Neural cell (in vitro differentiated cells): ENCODE measurements at regions not wholly inside any gene's neighbourhood (a gene's known extent, or its start where the extent isn't known, plus 50 kb on each side); places are given as distances from the start of the nearest gene placed in this dataset.

ENCODE experiments used
- H2AFZ ChIP-seq: fragments of 200-600, 300-800 bp; sonication (generic), shearing (Covaris generic); 2 replicates; pipeline ENCODE4 v1.6.0; 2014; ENCODE audit warnings: low read depth, mild to moderate bottlenecking, antibody characterized with exemption, low read length, moderate library complexity
- H3F3A ChIP-seq: fragments of 200-600 bp; shearing (Covaris generic); 2 replicates; pipeline ENCODE4 v1.6.1; 2016; ENCODE audit warnings: mild to moderate bottlenecking, moderate library complexity, mixed read lengths, antibody characterized with exemption, low read length; ENCODE audit not compliant: insufficient read depth, poor library complexity, severe bottlenecking
- H3K27ac ChIP-seq: fragments of 200-600, 300-800 bp; sonication (generic), shearing (Covaris generic); 2 replicates; pipeline ENCODE4 v1.5.1; 2014; ENCODE audit warnings: mild to moderate bottlenecking, low read length, moderate library complexity
- H3K27me3 ChIP-seq: fragments of 300-800, 200-600 bp; sonication (generic), shearing (Covaris generic); 2 replicates; pipeline ENCODE4 v1.6.0; 2014; ENCODE audit warnings: mild to moderate bottlenecking, low read depth, low read length, moderate library complexity; ENCODE audit not compliant: insufficient read depth
- H3K36me3 ChIP-seq: fragments of 300-800, 200-600 bp; sonication (generic), shearing (Covaris generic); 2 replicates; pipeline ENCODE4 v1.5.1; 2014; ENCODE audit warnings: mild to moderate bottlenecking, antibody characterized with exemption, low read length, moderate library complexity; ENCODE audit not compliant: insufficient read depth
- H3K4me2 ChIP-seq: fragments of 300-800, 200-600 bp; sonication (generic), shearing (Covaris generic); 2 replicates; pipeline ENCODE4 v1.6.0; 2014; ENCODE audit warnings: mild to moderate bottlenecking, low read length
- H3K4me3 ChIP-seq: fragments of 300-800, 200-600 bp; sonication (generic), shearing (Covaris generic); 2 replicates; pipeline ENCODE4 v1.5.1; 2014; ENCODE audit warnings: mild to moderate bottlenecking, low read length, moderate library complexity
- H3K79me2 ChIP-seq: fragments of 200-600 bp; shearing (Covaris generic); replicated peaks from 2 replicates; pipeline ENCODE4 v1.6.0; 2014; ENCODE audit warnings: mild to moderate bottlenecking, low read length, moderate library complexity; ENCODE audit not compliant: insufficient read depth
- H3K9ac ChIP-seq: fragments of 300-800, 200-600 bp; sonication (generic), shearing (Covaris generic); 2 replicates; pipeline ENCODE4 v1.6.1; 2016; ENCODE audit warnings: mild to moderate bottlenecking, low read length, mixed read lengths
- H3K9me2 ChIP-seq: fragments of 200-600 bp; shearing (Covaris generic); 2 replicates; pipeline ENCODE4 v1.6.1; 2016; ENCODE audit warnings: mild to moderate bottlenecking, low read length, mixed read lengths; ENCODE audit not compliant: insufficient read depth
- H3K9me3 ChIP-seq: fragments of 200-600, 300-800 bp; sonication (generic), shearing (Covaris generic); 2 replicates; pipeline ENCODE4 v1.6.1; 2016; ENCODE audit warnings: mild to moderate bottlenecking, mixed run types, low read length, moderate library complexity, mixed read lengths
- H4K20me1 ChIP-seq: fragments of 200-600 bp; shearing (Covaris generic); 2 replicates; pipeline ENCODE4 v1.6.1; 2016; ENCODE audit warnings: mild to moderate bottlenecking, mixed run types; ENCODE audit not compliant: insufficient read depth
- EP300 ChIP-seq: fragments of 450-650 bp; conservative IDR thresholded peaks from 2 replicates; pipeline ENCODE4 v1.6.1; 2014; ENCODE audit warnings: antibody characterized with exemption, mild to moderate bottlenecking, moderate library complexity; ENCODE audit not compliant: poor library complexity, severe bottlenecking
- EZH2 ChIP-seq: fragments of 200-600, 300-800 bp; shearing (Covaris generic), sonication (generic); IDR thresholded peaks from 2 replicates; pipeline ENCODE4 v1.6.1; 2014; ENCODE audit warnings: antibody characterized with exemption, low read length, borderline replicate concordance, mild to moderate bottlenecking; ENCODE audit not compliant: insufficient read depth, poor library complexity, severe bottlenecking
- MXI1 ChIP-seq: fragments of 450-650 bp; conservative IDR thresholded peaks from 2 replicates; pipeline ENCODE4 v1.6.1; 2014; ENCODE audit warnings: antibody characterized with exemption, mild to moderate bottlenecking; ENCODE audit not compliant: poor library complexity, severe bottlenecking
- POLR2AphosphoS5 ChIP-seq: IDR thresholded peaks from 2 replicates; pipeline ENCODE4 v1.6.1; 2012
- RAD21 ChIP-seq: fragments of 450-650 bp; conservative IDR thresholded peaks from 2 replicates; pipeline ENCODE4 v1.6.1; 2014; ENCODE audit warnings: antibody characterized with exemption, mild to moderate bottlenecking, moderate library complexity
- SMC3 ChIP-seq: fragments of 450-650 bp; conservative IDR thresholded peaks from 2 replicates; pipeline ENCODE4 v1.6.1; 2014; ENCODE audit warnings: antibody characterized with exemption, mild to moderate bottlenecking, moderate library complexity; ENCODE audit not compliant: poor library complexity
- TAF1 ChIP-seq: IDR thresholded peaks from 2 replicates; pipeline ENCODE4 v1.6.1; 2012; ENCODE audit warnings: low read depth
- TF ChIP-seq, protein P1 (sequence below): fragments of 450-650 bp; IDR thresholded peaks from 2 replicates; pipeline ENCODE4 v1.5.1; 2014; ENCODE audit warnings: antibody characterized with exemption, mild to moderate bottlenecking, moderate library complexity; ENCODE audit not compliant: poor library complexity, severe bottlenecking
- TF ChIP-seq, protein P2 (sequence below): IDR thresholded peaks from 2 replicates; pipeline ENCODE4 v1.6.1; 2012; ENCODE audit warnings: borderline replicate concordance

DNA sequence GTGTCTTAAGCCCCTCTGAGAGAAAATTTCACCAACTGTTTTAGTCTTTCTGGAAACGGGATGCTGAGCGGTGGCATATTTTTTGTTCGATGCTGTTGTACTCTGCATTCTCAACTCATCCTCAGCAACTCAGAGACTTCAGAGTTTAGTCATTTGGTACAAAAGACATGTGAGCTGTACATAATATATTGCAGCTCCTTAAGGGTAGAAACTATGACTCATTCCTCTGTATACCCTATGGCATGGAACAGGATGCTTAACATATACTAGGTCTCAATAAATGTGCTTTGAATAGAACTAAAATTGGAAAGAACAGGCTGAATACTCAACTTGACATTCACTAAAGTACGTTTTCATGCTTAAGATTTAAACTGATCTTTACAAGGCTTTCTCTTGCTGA is 130.5 kb upstream of the SLITRK2 start:
- Histone ChIP-seq H3F3A (no peaks in the 10 kb centered on the region), H3K4me2 (no peak overlapping the region), H3K27ac (no peak overlapping the region), H4K20me1 (no peaks in the 10 kb centered on the region), H3K9me2 (no peaks in the 10 kb centered on the region), H3K9ac (no peak overlapping the region), H3K79me2 (no peaks in the 10 kb centered on the region), H2AFZ (no peak overlapping the region), H3K27me3 (no peaks in the 10 kb centered on the region), H3K4me3 (no peak overlapping the region), H3K9me3 (no peaks in the 10 kb centered on the region), H3K36me3 (no peaks in the 10 kb centered on the region)
- TF ChIP-seq RAD21 (no peak), EZH2 (no peak), TAF1 (no peak), EP300 (no peak), SMC3 (no peak), MXI1 (no peak), POLR2AphosphoS5 (no peak)
- TF ChIP-seq, protein P1, sequence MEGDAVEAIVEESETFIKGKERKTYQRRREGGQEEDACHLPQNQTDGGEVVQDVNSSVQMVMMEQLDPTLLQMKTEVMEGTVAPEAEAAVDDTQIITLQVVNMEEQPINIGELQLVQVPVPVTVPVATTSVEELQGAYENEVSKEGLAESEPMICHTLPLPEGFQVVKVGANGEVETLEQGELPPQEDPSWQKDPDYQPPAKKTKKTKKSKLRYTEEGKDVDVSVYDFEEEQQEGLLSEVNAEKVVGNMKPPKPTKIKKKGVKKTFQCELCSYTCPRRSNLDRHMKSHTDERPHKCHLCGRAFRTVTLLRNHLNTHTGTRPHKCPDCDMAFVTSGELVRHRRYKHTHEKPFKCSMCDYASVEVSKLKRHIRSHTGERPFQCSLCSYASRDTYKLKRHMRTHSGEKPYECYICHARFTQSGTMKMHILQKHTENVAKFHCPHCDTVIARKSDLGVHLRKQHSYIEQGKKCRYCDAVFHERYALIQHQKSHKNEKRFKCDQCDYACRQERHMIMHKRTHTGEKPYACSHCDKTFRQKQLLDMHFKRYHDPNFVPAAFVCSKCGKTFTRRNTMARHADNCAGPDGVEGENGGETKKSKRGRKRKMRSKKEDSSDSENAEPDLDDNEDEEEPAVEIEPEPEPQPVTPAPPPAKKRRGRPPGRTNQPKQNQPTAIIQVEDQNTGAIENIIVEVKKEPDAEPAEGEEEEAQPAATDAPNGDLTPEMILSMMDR: no peak
- TF ChIP-seq, protein P2, sequence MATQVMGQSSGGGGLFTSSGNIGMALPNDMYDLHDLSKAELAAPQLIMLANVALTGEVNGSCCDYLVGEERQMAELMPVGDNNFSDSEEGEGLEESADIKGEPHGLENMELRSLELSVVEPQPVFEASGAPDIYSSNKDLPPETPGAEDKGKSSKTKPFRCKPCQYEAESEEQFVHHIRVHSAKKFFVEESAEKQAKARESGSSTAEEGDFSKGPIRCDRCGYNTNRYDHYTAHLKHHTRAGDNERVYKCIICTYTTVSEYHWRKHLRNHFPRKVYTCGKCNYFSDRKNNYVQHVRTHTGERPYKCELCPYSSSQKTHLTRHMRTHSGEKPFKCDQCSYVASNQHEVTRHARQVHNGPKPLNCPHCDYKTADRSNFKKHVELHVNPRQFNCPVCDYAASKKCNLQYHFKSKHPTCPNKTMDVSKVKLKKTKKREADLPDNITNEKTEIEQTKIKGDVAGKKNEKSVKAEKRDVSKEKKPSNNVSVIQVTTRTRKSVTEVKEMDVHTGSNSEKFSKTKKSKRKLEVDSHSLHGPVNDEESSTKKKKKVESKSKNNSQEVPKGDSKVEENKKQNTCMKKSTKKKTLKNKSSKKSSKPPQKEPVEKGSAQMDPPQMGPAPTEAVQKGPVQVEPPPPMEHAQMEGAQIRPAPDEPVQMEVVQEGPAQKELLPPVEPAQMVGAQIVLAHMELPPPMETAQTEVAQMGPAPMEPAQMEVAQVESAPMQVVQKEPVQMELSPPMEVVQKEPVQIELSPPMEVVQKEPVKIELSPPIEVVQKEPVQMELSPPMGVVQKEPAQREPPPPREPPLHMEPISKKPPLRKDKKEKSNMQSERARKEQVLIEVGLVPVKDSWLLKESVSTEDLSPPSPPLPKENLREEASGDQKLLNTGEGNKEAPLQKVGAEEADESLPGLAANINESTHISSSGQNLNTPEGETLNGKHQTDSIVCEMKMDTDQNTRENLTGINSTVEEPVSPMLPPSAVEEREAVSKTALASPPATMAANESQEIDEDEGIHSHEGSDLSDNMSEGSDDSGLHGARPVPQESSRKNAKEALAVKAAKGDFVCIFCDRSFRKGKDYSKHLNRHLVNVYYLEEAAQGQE: no peak

DNA sequence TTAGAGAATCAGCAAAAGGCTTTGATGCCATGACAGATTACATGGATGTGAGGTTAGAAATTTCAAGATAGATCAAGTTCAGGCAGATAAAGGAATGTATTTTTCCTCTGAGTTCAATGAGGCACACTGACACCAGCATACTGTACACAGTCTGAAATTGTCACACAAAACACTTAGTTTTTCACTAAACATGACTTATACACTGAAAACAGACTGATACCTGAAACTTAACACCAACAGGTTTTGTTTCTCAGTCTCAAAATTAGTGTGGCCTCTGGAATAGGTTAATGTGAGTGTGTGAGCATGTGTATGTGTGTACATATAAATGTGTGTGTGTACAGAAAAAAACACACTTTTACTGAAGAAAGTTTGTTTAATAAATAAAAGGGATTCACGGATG is 129.9 kb upstream of the SLITRK2 start:
- H3K9ac ChIP-seq: no peak overlapping the region
- no peaks in the 10 kb centered on the region for H3K9me3 ChIP-seq
- no peak overlapping the region for H3K4me2 ChIP-seq
- no peaks in the 10 kb centered on the region for H4K20me1 ChIP-seq
- H3K36me3 ChIP-seq: no peaks in the 10 kb centered on the region
- no peak overlapping the region for H3K27ac ChIP-seq
- H3K27me3 ChIP-seq: no peaks in the 10 kb centered on the region
- no peaks in the 10 kb centered on the region for H3K9me2 ChIP-seq
- H3K79me2 ChIP-seq: no peaks in the 10 kb centered on the region
- no peak overlapping the region for H3K4me3 ChIP-seq
- TF ChIP-seq MXI1 (no peak), EZH2 (no peak), RAD21 (no peak), POLR2AphosphoS5 (no peak)
- TF ChIP-seq, protein P1: no peak
- H3F3A ChIP-seq: no peaks in the 10 kb centered on the region
- no peak overlapping the region for H2AFZ ChIP-seq
